GM12878 (cell line): ENCODE measurements at regions not wholly inside any gene's neighbourhood (a gene's known extent, or its start where the extent isn't known, plus 50 kb on each side); places are given as distances from the start of the nearest gene placed in this dataset.

ENCODE experiments used
- ATAC-seq: fragments of 200-7000 bp; cut with Tn5 transposase; 3 replicates; pipeline ENCODE4 v1.9.1; 2020; ENCODE audit warnings: mild to moderate bottlenecking, moderate library complexity
- BruUV-seq: library from RNA; stranded (reverse); fragments of 400-500 nt; replicated peaks from 2 replicates; lab custom pipeline; 2021; lab: Mats Ljungman, UMichigan
- CTCF ChIA-PET: fragments of 300-600 bp; sonication (Branson Sonifier 250); formaldehyde crosslinking; extraction: SDS; loops from one replicate; lab custom pipeline; 2021; ENCODE audit warnings: inconsistent platforms; lab: Yijun Ruan, JAX
- POLR2A ChIA-PET: fragments of 350-600 bp; formaldehyde crosslinking; extraction: SDS; loops from one replicate; lab custom pipeline; 2021; ENCODE audit warnings: inconsistent platforms; lab: Charles Lee
- RAD21 ChIA-PET: fragments of 300-600 bp; sonication (Branson Sonifier 250); formaldehyde crosslinking; loops from one replicate; lab custom pipeline; 2023; ENCODE audit warnings: antibody characterized with exemption; ENCODE audit not compliant: unreplicated experiment; lab: Charles Lee
- SMC1A ChIA-PET: fragments of 300-600 bp; sonication (Branson Sonifier 250); formaldehyde crosslinking; loops from one replicate; lab custom pipeline; 2023; ENCODE audit not compliant: unreplicated experiment, uncharacterized antibody; lab: Charles Lee
- DNase-seq: peaks from one replicate; pipeline ENCODE4 v3.0.0-alpha.2; 2011; ENCODE audit warnings: low read depth, low spot score
- FAIRE-seq: peaks from 3 replicates; lab custom pipeline; 2011; peaks lifted over from hg19 to GRCh38; lab: Jason Lieb, UNC
- H2AFZ ChIP-seq: 2 replicates; pipeline ENCODE4 v1.6.0; 2011; ENCODE audit warnings: low read depth, low read length, control low read depth; ENCODE audit not compliant: control insufficient read depth
- H3K27ac ChIP-seq: 2 replicates; pipeline ENCODE4 v1.5.1; 2011; ENCODE audit warnings: control low read depth; ENCODE audit not compliant: control insufficient read depth, insufficient read depth
- H3K27me3 ChIP-seq, 2 experiments: replicated peaks in 1 of 2; 2 replicates each; pipeline versions ENCODE4 v1.6.0 to v1.6.1; 2011; ENCODE audit warnings: low read length in 1 of 2; ENCODE audit not compliant: control insufficient read depth in 2 of 2, insufficient read depth in 2 of 2
- H3K36me3 ChIP-seq, 2 experiments: 2 replicates each; pipeline ENCODE4 v1.5.1; 2011; ENCODE audit warnings: low read length in 1 of 2; ENCODE audit not compliant: control insufficient read depth in 2 of 2, insufficient read depth in 2 of 2
- H3K4me1 ChIP-seq: 2 replicates; pipeline ENCODE4 v1.6.1; 2011; ENCODE audit warnings: mild to moderate bottlenecking, low read length, moderate library complexity, mixed read lengths; ENCODE audit not compliant: control insufficient read depth, insufficient read depth
- H3K4me2 ChIP-seq: 2 replicates; pipeline ENCODE4 v1.6.0; 2011; ENCODE audit warnings: control low read depth; ENCODE audit not compliant: control insufficient read depth, insufficient read depth
- H3K4me3 ChIP-seq: fragments of 200-600 bp; sonication (generic); 2 replicates; pipeline ENCODE4 v1.5.1; 2016
- H3K79me2 ChIP-seq: 2 replicates; pipeline ENCODE4 v1.6.0; 2011; ENCODE audit warnings: low read length; ENCODE audit not compliant: control insufficient read depth, insufficient read depth
- H3K9ac ChIP-seq: 2 replicates; pipeline ENCODE4 v1.8.0; 2011; ENCODE audit warnings: low read length, control low read depth, mixed read lengths; ENCODE audit not compliant: control insufficient read depth, insufficient read depth
- H3K9me3 ChIP-seq: replicated peaks from 3 replicates; pipeline ENCODE4 v1.5.1; 2011; ENCODE audit warnings: mild to moderate bottlenecking, low read length; ENCODE audit not compliant: control insufficient read depth, insufficient read depth
- H4K20me1 ChIP-seq: 2 replicates; pipeline ENCODE4 v1.6.0; 2011; ENCODE audit not compliant: control insufficient read depth, insufficient read depth
- ASH2L ChIP-seq: fragments of 300-600, 200-600 bp; sonication (generic); IDR thresholded peaks from 2 replicates; pipeline ENCODE4 v1.6.1; 2017; ENCODE audit warnings: low read depth, mild to moderate bottlenecking, borderline replicate concordance
- ATF3 ChIP-seq: IDR thresholded peaks from 2 replicates; pipeline ENCODE4 v1.6.1; 2011; ENCODE audit warnings: low read depth, mild to moderate bottlenecking, low read length, moderate library complexity, borderline replicate concordance; ENCODE audit errors: extremely low read depth
- ATF7 ChIP-seq: fragments of 450-650 bp; IDR thresholded peaks from 2 replicates; pipeline ENCODE4 v1.6.1; 2016; ENCODE audit warnings: low read depth, mild to moderate bottlenecking
- BCL11A ChIP-seq: IDR thresholded peaks from 2 replicates; pipeline ENCODE4 v1.6.1; 2011; ENCODE audit warnings: low read depth, low read length
- CBX5 ChIP-seq: sonication (generic); IDR thresholded peaks from 2 replicates; pipeline ENCODE4 v1.6.1; 2016; ENCODE audit warnings: low read depth, moderate library complexity, mild to moderate bottlenecking, inconsistent platforms
- CHD1 ChIP-seq: IDR thresholded peaks from 2 replicates; pipeline ENCODE4 v1.6.1; 2012; ENCODE audit warnings: low read depth, low read length, improper control_type of control experiment
- STAT1 ChIP-seq: fragments of 450-650 bp; conservative IDR thresholded peaks from 2 replicates; pipeline ENCODE4 v1.6.1; 2014; ENCODE audit warnings: antibody characterized with exemption, mild to moderate bottlenecking
- SUPT20H ChIP-seq: IDR thresholded peaks from 2 replicates; pipeline ENCODE4 v1.6.1; 2011; ENCODE audit warnings: low read depth, mild to moderate bottlenecking, low read length, moderate library complexity, borderline replicate concordance; ENCODE audit not compliant: control insufficient read depth
- TCF3 ChIP-seq: IDR thresholded peaks from 2 replicates; pipeline ENCODE4 v1.6.1; 2012; ENCODE audit warnings: low read depth, mild to moderate bottlenecking, low read length, borderline replicate concordance; ENCODE audit not compliant: insufficient read depth
- USF2 ChIP-seq: IDR thresholded peaks from 2 replicates; pipeline ENCODE4 v1.6.1; 2011; ENCODE audit warnings: low read depth, low read length, improper control_type of control experiment, borderline replicate concordance
- ZBTB11 ChIP-seq: fragments of 450-650 bp; formaldehyde crosslinking; IDR thresholded peaks from 2 replicates; pipeline ENCODE4 v1.5.0; 2022; ENCODE audit warnings: mild to moderate bottlenecking, missing genetic modification characterization
- ZSCAN29 ChIP-seq: fragments of 450-650 bp; IDR thresholded peaks from 2 replicates; pipeline ENCODE4 v1.6.1; 2017; ENCODE audit warnings: mild to moderate bottlenecking, moderate library complexity
- WGBS: methylation state at CpG from one replicate; pipeline ENCODE4 v1.1.6; 2016; ENCODE audit warnings: low lambda C conversion rate; ENCODE audit not compliant: insufficient replicate concordance, insufficient coverage; ENCODE audit errors: missing lambda C conversion rate; 5-methylcytosine and 5-hydroxymethylcytosine counted together
- in situ Hi-C: fragments of 300-500 bp; cut with MboI; formaldehyde crosslinking; loops from 9 replicates; pipeline ENCODE4 v1.14.3; 2018; ENCODE audit warnings: mixed read lengths
- intact Hi-C: fragments of 100-400 bp; cut with micrococcal nuclease; formaldehyde crosslinking; loops from one replicate; pipeline ENCODE4 v1.14.2; 2022; ENCODE audit not compliant: unreplicated experiment

- TF ChIP-seq USF2 (no peak), ATF7 (no peak), ZSCAN29 (no peak)
- no peak overlapping the region for H2AFZ ChIP-seq
- ChIA-PET POLR2A (no interaction called here), RAD21 (no interaction called here), CTCF (no interaction called here), SMC1A (no interaction called here)
- BruUV-seq, result no TSS peak
- H4K20me1 ChIP-seq, result no peaks in the 10 kb centered on the region
- intact Hi-C loops (no loop called here), in situ Hi-C loops (no loop called here)
- no peaks in the 10 kb centered on the region for H3K36me3 ChIP-seq
- no peak overlapping the region for H3K9ac ChIP-seq
- no peaks in the 10 kb centered on the region for H3K79me2 ChIP-seq
- H3K4me1 ChIP-seq, result no peaks in the 10 kb centered on the region
- 41% methylated on average over 11 of the region's 11 CpGs for WGBS
- no peak for ATAC-seq
- H3K4me3 ChIP-seq, result no peak overlapping the region
- no peak overlapping the region for H3K4me2 ChIP-seq
- DNase-seq, result no peak
- no peaks in the 10 kb centered on the region; a peak in 1 of 4 replicates for H3K27me3 ChIP-seq
- no peak overlapping the region for H3K27ac ChIP-seq
- FAIRE-seq, result no peak
- H3K9me3 ChIP-seq, result no peaks in the 10 kb centered on the region; the same call in 2 of the 3 replicates
Observed at GRCh38 chr11:71323876-71324526, 71.6 kb upstream of the SHANK2 start.

GRCh38 chr11:71322861-71323582, 70.6 kb upstream of the SHANK2 start:
- no TSS peak for BruUV-seq
- DNase-seq (no peak), ATAC-seq (no peak), FAIRE-seq (no peak)
- 45% methylated on average over 13 of the region's 13 CpGs for WGBS
- POLR2A ChIA-PET, result no interaction called here
- H3K36me3 ChIP-seq, result no peaks in the 10 kb centered on the region
- no peak overlapping the region for H2AFZ ChIP-seq
- no peak overlapping the region for H3K27ac ChIP-seq
- CTCF ChIA-PET, result no interaction called here
- no peaks in the 10 kb centered on the region; the same call in 2 of the 3 replicates for H3K9me3 ChIP-seq
- SMC1A ChIA-PET, result no interaction called here
- intact Hi-C loops (no loop called here), in situ Hi-C loops (no loop called here)
- H3K4me3 ChIP-seq, result no peak overlapping the region
- H4K20me1 ChIP-seq, result no peaks in the 10 kb centered on the region
- no peaks in the 10 kb centered on the region for H3K4me1 ChIP-seq
- H3K4me2 ChIP-seq, result no peak overlapping the region
- no peaks in the 10 kb centered on the region for H3K79me2 ChIP-seq
- RAD21 ChIA-PET, result no interaction called here
- no peaks in the 10 kb centered on the region; a peak in 1 of 4 replicates for H3K27me3 ChIP-seq
- no peak overlapping the region for H3K9ac ChIP-seq
- TF ChIP-seq CHD1 (no peak), ATF3 (no peak), STAT1 (no peak), TCF3 (no peak), ZBTB11 (no peak), CBX5 (no peak), ASH2L (no peak), SUPT20H (no peak), BCL11A (no peak)
